Adrenal gland (tissue), 5 donors: ENCODE measurements at regions not wholly inside any gene's neighbourhood (a gene's known extent, or its start where the extent isn't known, plus 50 kb on each side); places are given as distances from the start of the nearest gene placed in this dataset.

Source experiments
- POLR2A ChIP-seq, 2 donors: fragments of 450-650 bp; IDR thresholded peaks; one replicate each; pipeline ENCODE4 v1.6.1; 2017; ENCODE audit warnings: antibody characterized with exemption in 2 of 2, mild to moderate bottlenecking in 2 of 2, moderate library complexity in 1 of 2
- TF ChIP-seq, protein P1 (sequence below), 6 experiments: fragments of 450-650 bp in 4 of 6; fragments of 200-600 bp in 2 of 6; sonication (generic) in 1 of 6; IDR thresholded peaks; 1 replicate in 5 of 6; 2 replicates in 1 of 6; pipeline versions ENCODE4 v1.5.1 to v1.8.0; 2016 to 2021; ENCODE audit warnings: antibody characterized with exemption in 6 of 6, mild to moderate bottlenecking in 2 of 6, moderate library complexity in 1 of 6
- donor health status: DM: no; HTN: no; CAD: no.

GRCh38 chr15:26017665-26018064, 154.5 kb upstream of the ATP10A start:
- TF ChIP-seq, protein P1, sequence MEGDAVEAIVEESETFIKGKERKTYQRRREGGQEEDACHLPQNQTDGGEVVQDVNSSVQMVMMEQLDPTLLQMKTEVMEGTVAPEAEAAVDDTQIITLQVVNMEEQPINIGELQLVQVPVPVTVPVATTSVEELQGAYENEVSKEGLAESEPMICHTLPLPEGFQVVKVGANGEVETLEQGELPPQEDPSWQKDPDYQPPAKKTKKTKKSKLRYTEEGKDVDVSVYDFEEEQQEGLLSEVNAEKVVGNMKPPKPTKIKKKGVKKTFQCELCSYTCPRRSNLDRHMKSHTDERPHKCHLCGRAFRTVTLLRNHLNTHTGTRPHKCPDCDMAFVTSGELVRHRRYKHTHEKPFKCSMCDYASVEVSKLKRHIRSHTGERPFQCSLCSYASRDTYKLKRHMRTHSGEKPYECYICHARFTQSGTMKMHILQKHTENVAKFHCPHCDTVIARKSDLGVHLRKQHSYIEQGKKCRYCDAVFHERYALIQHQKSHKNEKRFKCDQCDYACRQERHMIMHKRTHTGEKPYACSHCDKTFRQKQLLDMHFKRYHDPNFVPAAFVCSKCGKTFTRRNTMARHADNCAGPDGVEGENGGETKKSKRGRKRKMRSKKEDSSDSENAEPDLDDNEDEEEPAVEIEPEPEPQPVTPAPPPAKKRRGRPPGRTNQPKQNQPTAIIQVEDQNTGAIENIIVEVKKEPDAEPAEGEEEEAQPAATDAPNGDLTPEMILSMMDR (IDR thresholded peaks at IDR 0.05) = no peak
- TF ChIP-seq POLR2A (IDR thresholded peaks at IDR 0.05) = no peak
